Thyroid gland (tissue), 4 donors: ENCODE measurements at regions not wholly inside any gene's neighbourhood (a gene's known extent, or its start where the extent isn't known, plus 50 kb on each side); places are given as distances from the start of the nearest gene placed in this dataset.

Experiments
- CTCF ChIP-seq, 6 experiments: fragments of 200-600 bp in 3 of 6; fragments of 450-650 bp in 3 of 6; sonication (generic) in 3 of 6; IDR thresholded peaks; one replicate each; pipeline ENCODE4 v1.5.1; 2016 to 2019; ENCODE audit warnings: antibody characterized with exemption in 6 of 6, mild to moderate bottlenecking in 2 of 6, inconsistent platforms in 1 of 6, moderate library complexity in 1 of 6
- POLR2A ChIP-seq, 2 donors: fragments of 450-650 bp; IDR thresholded peaks; one replicate each; pipeline ENCODE4 v1.6.1; 2017; ENCODE audit warnings: antibody characterized with exemption in 2 of 2, mild to moderate bottlenecking in 2 of 2, moderate library complexity in 1 of 2

GRCh38 chr4:85061974-85062373, 95.5 kb upstream of the WDFY3 start:
- no peak for TF ChIP-seq CTCF (IDR thresholded peaks at IDR 0.05)
- no peak for TF ChIP-seq POLR2A (IDR thresholded peaks at IDR 0.05)
